Spleen (tissue), 7 donors: ENCODE measurements at regions not wholly inside any gene's neighbourhood (a gene's known extent, or its start where the extent isn't known, plus 50 kb on each side); places are given as distances from the start of the nearest gene placed in this dataset.

Experiments
- POLR2A ChIP-seq, 3 donors: fragments of 450-650 bp; IDR thresholded peaks; one replicate each; pipeline ENCODE4 v1.5.1; 2017; ENCODE audit warnings: antibody characterized with exemption in 3 of 3, mild to moderate bottlenecking in 1 of 3
- TF ChIP-seq, protein P1 (sequence below), 11 experiments: fragments of 200-600 bp in 7 of 11; fragments of 450-650 bp in 4 of 11; sonication (generic) in 4 of 11; IDR thresholded peaks in 8 of 11; conservative IDR thresholded peaks in 3 of 11; 1 replicate in 7 of 11; 2 replicates in 4 of 11; pipeline versions ENCODE4 v1.4.0 to v1.8.0; 2016 to 2021; ENCODE audit warnings: antibody characterized with exemption in 11 of 11, inconsistent platforms in 4 of 11, mild to moderate bottlenecking in 1 of 11
- donor health status: DM: no; HTN: no; CAD: no; lungs with moderate emphysema.
- donor health status: DM: no; HTN: no; CAD: no.
- donor health status: DM: no; HTN: no; CAD: no.

DNA sequence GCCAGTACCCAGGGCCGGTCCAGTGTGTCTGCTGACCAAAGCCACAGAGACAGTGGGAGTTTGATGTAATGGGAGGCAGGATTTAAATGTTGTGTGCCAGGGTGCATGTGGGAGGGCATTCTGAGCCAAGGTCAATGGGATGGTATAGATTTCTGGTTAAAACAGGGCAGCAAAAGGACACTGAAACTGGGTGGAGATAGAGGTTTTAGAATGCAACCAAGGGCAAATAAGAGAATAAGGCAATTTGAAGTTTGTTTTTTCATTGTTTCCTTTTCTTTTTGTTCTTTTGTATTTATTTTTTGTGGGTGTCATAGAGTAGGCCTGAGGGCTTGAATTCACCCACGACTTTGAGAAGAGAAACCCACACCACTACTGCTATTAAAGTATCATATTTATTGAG, 65.5 kb upstream of the CLINT1 start:
- no peak for TF ChIP-seq POLR2A (IDR thresholded peaks at IDR 0.05)
- TF ChIP-seq, protein P1, sequence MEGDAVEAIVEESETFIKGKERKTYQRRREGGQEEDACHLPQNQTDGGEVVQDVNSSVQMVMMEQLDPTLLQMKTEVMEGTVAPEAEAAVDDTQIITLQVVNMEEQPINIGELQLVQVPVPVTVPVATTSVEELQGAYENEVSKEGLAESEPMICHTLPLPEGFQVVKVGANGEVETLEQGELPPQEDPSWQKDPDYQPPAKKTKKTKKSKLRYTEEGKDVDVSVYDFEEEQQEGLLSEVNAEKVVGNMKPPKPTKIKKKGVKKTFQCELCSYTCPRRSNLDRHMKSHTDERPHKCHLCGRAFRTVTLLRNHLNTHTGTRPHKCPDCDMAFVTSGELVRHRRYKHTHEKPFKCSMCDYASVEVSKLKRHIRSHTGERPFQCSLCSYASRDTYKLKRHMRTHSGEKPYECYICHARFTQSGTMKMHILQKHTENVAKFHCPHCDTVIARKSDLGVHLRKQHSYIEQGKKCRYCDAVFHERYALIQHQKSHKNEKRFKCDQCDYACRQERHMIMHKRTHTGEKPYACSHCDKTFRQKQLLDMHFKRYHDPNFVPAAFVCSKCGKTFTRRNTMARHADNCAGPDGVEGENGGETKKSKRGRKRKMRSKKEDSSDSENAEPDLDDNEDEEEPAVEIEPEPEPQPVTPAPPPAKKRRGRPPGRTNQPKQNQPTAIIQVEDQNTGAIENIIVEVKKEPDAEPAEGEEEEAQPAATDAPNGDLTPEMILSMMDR (IDR thresholded peaks at IDR 0.05 in 8 of 11, conservative IDR thresholded peaks at IDR 0.05 in 3 of 11): no peak
